ENCODE measurements at regions not wholly inside any gene's neighbourhood (a gene's known extent, or its start where the extent isn't known, plus 50 kb on each side); places are given as distances from the start of the nearest gene placed in this dataset.
A peak's percentile ranks its signal among the peaks of the same experiment; 100 is the strongest.

DNA sequence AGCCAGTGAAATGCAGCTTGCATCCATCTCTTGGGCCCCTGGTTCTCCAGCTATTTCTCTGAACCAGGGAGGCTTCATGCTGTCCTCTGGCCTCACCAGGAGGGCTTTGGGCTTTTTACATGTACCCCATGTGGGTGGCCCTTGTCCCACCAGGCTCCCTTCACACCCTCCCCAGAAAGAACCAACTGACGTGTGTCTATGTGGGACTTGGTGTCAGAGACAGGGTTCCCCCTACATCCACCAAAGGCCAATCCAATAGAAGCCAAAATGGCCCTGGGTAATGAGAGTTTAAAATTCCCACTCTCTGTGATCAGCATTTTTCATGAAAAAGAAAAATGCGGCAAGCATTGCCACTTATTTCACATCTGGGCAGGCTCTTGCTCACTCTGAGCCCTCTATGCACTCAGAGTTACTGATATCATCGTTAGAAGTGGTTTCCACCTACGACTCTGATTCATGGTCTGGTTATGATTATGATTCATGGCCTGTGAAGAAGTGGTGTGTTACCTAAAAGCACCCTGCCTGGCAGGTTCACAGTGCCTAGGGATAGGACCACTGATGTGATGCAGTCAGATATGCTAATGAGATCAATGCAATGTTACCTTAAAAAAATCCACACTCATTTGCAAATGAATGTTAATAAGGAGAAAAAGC is 133.5 kb downstream of the BUB3 start:
- DNase-seq (ENCODE audit: low read depth): peak; percentile 99
- Histone ChIP-seq H3K36me3 (ENCODE audit: control insufficient read depth, insufficient read depth, low read length) (no peaks in the 10 kb centered on the region), H3K4me3 (ENCODE audit: low read depth, low read length) (no peak overlapping the region), H3K27me3 (ENCODE audit: control insufficient read depth, insufficient read depth, low read length) (no peaks in the 10 kb centered on the region)
- peak; percentile 93 for FAIRE-seq
- TF ChIP-seq CTCF (IDR thresholded peaks at IDR 0.05; ENCODE audit: insufficient read depth, low read length, severe bottlenecking): no peak

DNA sequence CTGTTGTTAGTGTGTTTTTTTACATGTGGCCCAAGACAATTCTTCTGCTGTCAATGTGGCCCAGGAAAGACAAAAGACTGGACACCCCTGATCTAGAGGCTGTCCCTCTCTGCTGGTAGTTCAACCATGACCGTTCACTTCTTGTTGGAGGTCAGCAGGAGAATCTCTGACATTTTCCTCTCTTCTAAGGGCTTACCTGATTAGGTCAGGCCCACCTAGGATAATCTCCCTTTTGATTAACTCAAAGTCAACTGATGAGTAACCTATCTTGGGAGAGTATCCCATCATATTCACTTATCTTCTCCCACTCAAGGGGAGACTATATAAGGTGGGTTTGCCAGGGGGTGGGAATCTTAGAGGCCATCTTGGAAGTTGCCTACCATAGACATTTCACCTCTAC is 135.2 kb downstream of the BUB3 start:
- FAIRE-seq (no peak), DNase-seq (ENCODE audit: low read depth) (no peak)
- H3K36me3 ChIP-seq (ENCODE audit: control insufficient read depth, insufficient read depth, low read length): no peaks in the 10 kb centered on the region
- H3K27me3 ChIP-seq (ENCODE audit: control insufficient read depth, insufficient read depth, low read length): no peaks in the 10 kb centered on the region
- TF ChIP-seq CTCF (IDR thresholded peaks at IDR 0.05; ENCODE audit: insufficient read depth, low read length, severe bottlenecking): no peak
- H3K4me3 ChIP-seq (ENCODE audit: low read depth, low read length): no peak overlapping the region

DNA sequence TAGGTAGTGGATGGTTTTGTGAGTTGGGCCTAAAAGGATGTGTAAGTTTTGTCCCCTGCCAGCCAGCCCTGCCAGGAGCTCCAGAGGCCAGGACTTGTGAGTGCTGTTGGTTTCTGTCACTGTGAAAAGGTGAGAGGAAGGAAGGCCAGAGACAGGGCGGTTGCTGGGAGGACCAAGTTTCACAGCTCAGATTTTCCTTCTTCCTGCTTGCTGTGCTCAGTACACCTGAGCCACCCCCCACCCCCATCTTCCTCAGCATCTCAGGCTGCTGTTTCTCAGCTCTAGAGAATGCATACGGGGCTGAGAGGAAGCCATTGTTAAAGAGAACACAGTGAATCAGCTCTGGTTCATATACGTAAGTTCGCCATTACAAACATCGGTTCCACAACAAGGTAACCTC is 139.9 kb downstream of the BUB3 start:
- H3K27me3 ChIP-seq (ENCODE audit: control insufficient read depth, insufficient read depth, low read length): no peaks in the 10 kb centered on the region
- FAIRE-seq (no peak), DNase-seq (ENCODE audit: low read depth) (peak; percentile 19)
- H3K36me3 ChIP-seq (ENCODE audit: control insufficient read depth, insufficient read depth, low read length): no peaks in the 10 kb centered on the region
- no peak for TF ChIP-seq CTCF (IDR thresholded peaks at IDR 0.05; ENCODE audit: insufficient read depth, low read length, severe bottlenecking)
- H3K4me3 ChIP-seq (ENCODE audit: low read depth, low read length): no peak overlapping the region

- TF ChIP-seq CTCF (IDR thresholded peaks at IDR 0.05; ENCODE audit: insufficient read depth, low read length, severe bottlenecking): no peak
- FAIRE-seq (no peak), DNase-seq (ENCODE audit: low read depth) (no peak)
- H3K36me3 ChIP-seq (ENCODE audit: control insufficient read depth, insufficient read depth, low read length): no peaks in the 10 kb centered on the region
- no peak overlapping the region for H3K4me3 ChIP-seq (ENCODE audit: low read depth, low read length)
- H3K27me3 ChIP-seq (ENCODE audit: control insufficient read depth, insufficient read depth, low read length): no peaks in the 10 kb centered on the region
Observed at GRCh38 chr10:123294886-123295285, 140.7 kb downstream of the BUB3 start.

DNA sequence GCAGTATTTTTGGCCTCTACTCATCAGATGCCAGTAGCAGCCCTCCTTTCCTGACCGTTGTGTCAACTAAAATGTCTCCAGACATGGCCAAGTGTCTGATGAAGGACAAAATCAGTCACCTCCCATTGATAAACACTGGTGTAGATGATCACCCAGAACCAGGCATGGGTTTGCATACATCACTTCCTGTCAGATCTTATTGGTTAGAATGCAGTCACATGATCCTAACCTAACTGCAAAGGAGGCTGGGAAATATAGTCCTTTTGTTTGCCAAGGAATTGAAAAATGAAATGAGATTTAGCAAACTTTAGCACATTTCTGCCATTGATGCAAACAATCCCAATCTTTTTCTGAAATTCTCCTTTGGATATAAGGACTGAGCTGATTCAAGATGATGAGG is 141.4 kb downstream of the BUB3 start:
- TF ChIP-seq CTCF (IDR thresholded peaks at IDR 0.05; ENCODE audit: insufficient read depth, low read length, severe bottlenecking): no peak
- no peak for DNase-seq (ENCODE audit: low read depth)
- H3K36me3 ChIP-seq (ENCODE audit: control insufficient read depth, insufficient read depth, low read length): no peaks in the 10 kb centered on the region
- no peak overlapping the region for H3K4me3 ChIP-seq (ENCODE audit: low read depth, low read length)
- no peaks in the 10 kb centered on the region for H3K27me3 ChIP-seq (ENCODE audit: control insufficient read depth, insufficient read depth, low read length)
- no peak for FAIRE-seq

GRCh38 chr10:123297175-123297574 is 143.0 kb downstream of the BUB3 start:
- FAIRE-seq (no peak), DNase-seq (ENCODE audit: low read depth) (no peak)
- Histone ChIP-seq H3K36me3 (ENCODE audit: control insufficient read depth, insufficient read depth, low read length) (no peaks in the 10 kb centered on the region), H3K27me3 (ENCODE audit: control insufficient read depth, insufficient read depth, low read length) (no peaks in the 10 kb centered on the region), H3K4me3 (ENCODE audit: low read depth, low read length) (no peak overlapping the region)
- TF ChIP-seq CTCF (IDR thresholded peaks at IDR 0.05; ENCODE audit: insufficient read depth, low read length, severe bottlenecking): no peak
